ENCODE measurements at regions not wholly inside any gene's neighbourhood (a gene's known extent, or its start where the extent isn't known, plus 50 kb on each side); places are given as distances from the start of the nearest gene placed in this dataset.

- FAIRE-seq = no peak
- H3K27ac ChIP-seq (ENCODE audit: extremely low read length, insufficient read depth, low read length) = no peak overlapping the region
- in situ Hi-C loops (cut with HindIII; ENCODE audit: extremely low pct_ligation_motif_present, low pct_unique_long_range_greater_than_20kb) = no loop called here
Measured at GRCh38 chr3:120841264-120841663, 66.7 kb upstream of the STXBP5L start.

More at GRCh38 chr3:120841264-120841663, 66.7 kb upstream of the STXBP5L start:
- Histone ChIP-seq H3K4me2 (ENCODE audit: low read depth, low read length) (no peak overlapping the region), H3K36me3 (replicated peaks in 1 of 2; ENCODE audit: control insufficient read depth in 1 of 2, insufficient read depth in 2 of 2, low read length in 2 of 2) (no peaks in the 10 kb centered on the region), H3K9ac (ENCODE audit: insufficient read depth, low read depth, low read length) (no peak overlapping the region), H3K9me3 (ENCODE audit: low read length) (no peaks in the 10 kb centered on the region), H3K4me1 (ENCODE audit: insufficient read depth, low read length) (peaks cover 5% of the 10 kb centered on the region), H4K20me1 (ENCODE audit: insufficient read depth, low read length) (no peaks in the 10 kb centered on the region), H3K27me3 (ENCODE audit: control insufficient read depth in 1 of 2, insufficient read depth in 2 of 2, low read length in 2 of 2) (peaks cover 0 to 1% of the 10 kb centered on the region in 2 experiments; a peak in 1 of 5 replicates), H3K4me3 (replicated peaks in 1 of 3; ENCODE audit: insufficient read depth in 1 of 3, low read depth in 2 of 3, low read length in 3 of 3) (no peak overlapping the region), H2AFZ (ENCODE audit: low read length) (no peak overlapping the region), H3K79me2 (ENCODE audit: insufficient read depth, low read length) (no peaks in the 10 kb centered on the region)
- DNase-seq (ENCODE audit: low spot score) = no peak
- CTCF ChIA-PET (ENCODE audit: low intra/inter-chr PET ratio, low total read pairs) = no interaction called here
- ATAC-seq = no peak
- no TSS peak for BruUV-seq (replicated peaks)
- 59% methylated on average over 1 of the region's 1 CpG for WGBS (ENCODE audit: low lambda C conversion rate)
- TF ChIP-seq XBP1 (CRISPR knock-in tag; IDR thresholded peaks at IDR 0.05) = no peak
- no peak for TF ChIP-seq MLLT10 (CRISPR knock-in tag; IDR thresholded peaks at IDR 0.05)
- no peak for TF ChIP-seq DR1 (CRISPR knock-in tag; IDR thresholded peaks at IDR 0.05)
- TF ChIP-seq KLF11 (CRISPR knock-in tag; IDR thresholded peaks at IDR 0.05) = no peak
- TF ChIP-seq BCLAF1 (IDR thresholded peaks at IDR 0.05) = no peak
- no peak for TF ChIP-seq ZNF354B (CRISPR knock-in tag; IDR thresholded peaks at IDR 0.05)
- no peak for TF ChIP-seq TMF1 (CRISPR knock-in tag; IDR thresholded peaks at IDR 0.05; ENCODE audit: low read depth)
- TF ChIP-seq ZNF451 (CRISPR knock-in tag; IDR thresholded peaks at IDR 0.05) = no peak
- TF ChIP-seq RBFOX2 (IDR thresholded peaks at IDR 0.05; ENCODE audit: low read depth, low read length) = no peak
- no peak for TF ChIP-seq NFKBIZ (CRISPR knock-in tag; IDR thresholded peaks at IDR 0.05)
- no peak for TF ChIP-seq SP2 (CRISPR knock-in tag; IDR thresholded peaks at IDR 0.05)
- no peak for TF ChIP-seq CBX1 (IDR thresholded peaks at IDR 0.05; ENCODE audit: low read depth)
- TF ChIP-seq ZNF678 (CRISPR knock-in tag; IDR thresholded peaks at IDR 0.05) = no peak
- no peak for TF ChIP-seq RXRB (CRISPR knock-in tag; IDR thresholded peaks at IDR 0.05; ENCODE audit: borderline replicate concordance)
- no peak for TF ChIP-seq HDAC1 (CRISPR knock-in tag; IDR thresholded peaks at IDR 0.05)
- TF ChIP-seq LBX2 (CRISPR knock-in tag; IDR thresholded peaks at IDR 0.05; ENCODE audit: borderline replicate concordance) = no peak
- TF ChIP-seq TOPORS (CRISPR knock-in tag; IDR thresholded peaks at IDR 0.05) = no peak
- POLR2A ChIA-PET = no interaction called here
- intact Hi-C loops (cut with micrococcal nuclease; ENCODE audit: unreplicated experiment) = no loop called here
